OCI-LY7 (cell line): ENCODE measurements at regions not wholly inside any gene's neighbourhood (a gene's known extent, or its start where the extent isn't known, plus 50 kb on each side); places are given as distances from the start of the nearest gene placed in this dataset.

Experiments
- BruUV-seq: library from RNA; stranded (reverse); fragments of 400-500 nt; replicated peaks from 2 replicates; lab custom pipeline; 2021; lab: Mats Ljungman, UMichigan
- CTCF ChIA-PET: fragments of 300-600 bp; sonication (Branson Sonifier 250); formaldehyde crosslinking; loops from one replicate; lab custom pipeline; 2022; ENCODE audit warnings: antibody characterized with exemption; ENCODE audit not compliant: unreplicated experiment; lab: Charles Lee
- POLR2A ChIA-PET: fragments of 300-600 bp; sonication (Branson Sonifier 250); formaldehyde crosslinking; loops from one replicate; lab custom pipeline; 2022; ENCODE audit warnings: antibody characterized with exemption; lab: Charles Lee
- DNase-seq: peaks from one replicate; pipeline ENCODE4 v3.0.0-alpha.2; 2015; ENCODE audit warnings: low spot score
- H2AFZ ChIP-seq: fragments of 200-600 bp; sonication (generic), shearing (Covaris generic); 2 replicates; pipeline ENCODE4 v1.6.1; 2014; ENCODE audit warnings: mild to moderate bottlenecking, antibody characterized with exemption, low read length, moderate library complexity
- H3K27ac ChIP-seq: fragments of 200-600 bp; sonication (generic); 2 replicates; pipeline ENCODE4 v1.5.1; 2014; ENCODE audit warnings: mixed run types, low read depth, mild to moderate bottlenecking, moderate library complexity, low read length, inconsistent platforms; ENCODE audit not compliant: poor library complexity, severe bottlenecking
- H3K36me3 ChIP-seq: fragments of 200-600 bp; sonication (generic); 2 replicates; pipeline ENCODE4 v1.6.1; 2014; ENCODE audit warnings: mild to moderate bottlenecking, antibody characterized with exemption, low read length, moderate library complexity, mixed read lengths; ENCODE audit not compliant: insufficient read depth
- H3K4me1 ChIP-seq: fragments of 200-600 bp; sonication (generic); 2 replicates; pipeline ENCODE4 v1.5.1; 2014; ENCODE audit warnings: mild to moderate bottlenecking, low read length; ENCODE audit not compliant: insufficient read depth, poor library complexity, severe bottlenecking
- H3K4me2 ChIP-seq: fragments of 200-600 bp; sonication (generic); 2 replicates; pipeline ENCODE4 v1.6.1; 2014; ENCODE audit warnings: mild to moderate bottlenecking, low read length
- H3K4me3 ChIP-seq: fragments of 200-600 bp; sonication (generic); 2 replicates; pipeline ENCODE4 v1.5.1; 2014; ENCODE audit warnings: mild to moderate bottlenecking, low read depth, low read length; ENCODE audit not compliant: poor library complexity, severe bottlenecking
- H3K79me2 ChIP-seq: fragments of 200-600 bp; sonication (generic); 2 replicates; pipeline ENCODE4 v1.6.1; 2016; ENCODE audit warnings: low read depth, mild to moderate bottlenecking, low read length, moderate library complexity, mixed read lengths; ENCODE audit not compliant: insufficient read depth
- H3K9me2 ChIP-seq: fragments of 200-600 bp; sonication (generic); 2 replicates; pipeline ENCODE4 v1.6.1; 2016; ENCODE audit warnings: mild to moderate bottlenecking, low read length, mixed read lengths; ENCODE audit not compliant: insufficient read depth
- H3K9me3 ChIP-seq: fragments of 200-600 bp; sonication (generic); 2 replicates; pipeline ENCODE4 v1.6.1; 2014; ENCODE audit warnings: mild to moderate bottlenecking, mixed run types, low read length, mixed read lengths
- H4K20me1 ChIP-seq: fragments of 200-600 bp; sonication (generic); 2 replicates; pipeline ENCODE4 v1.6.1; 2014; ENCODE audit warnings: mild to moderate bottlenecking, antibody characterized with exemption, low read length, moderate library complexity, mixed read lengths; ENCODE audit not compliant: insufficient read depth
- CTCF ChIP-seq: fragments of 200-600 bp; sonication (generic); conservative IDR thresholded peaks from 2 replicates; pipeline ENCODE4 v1.5.1; 2014; ENCODE audit warnings: mild to moderate bottlenecking, antibody characterized with exemption, low read length, moderate library complexity, mixed read lengths
- EZH2phosphoT487 ChIP-seq: fragments of 200-600 bp; sonication (generic); IDR thresholded peaks from 2 replicates; pipeline ENCODE4 v1.6.1; 2018; ENCODE audit warnings: low read depth, borderline replicate concordance, mild to moderate bottlenecking, mixed run types, antibody characterized with exemption, low read length, moderate library complexity, mixed read lengths
- intact Hi-C: fragments of 100-400 bp; cut with micrococcal nuclease; formaldehyde crosslinking; loops from one replicate; pipeline ENCODE4 v1.10.0; 2022; ENCODE audit not compliant: unreplicated experiment

GRCh38 chr9:78688796-78689195 is 391.9 kb downstream of the PSAT1 start:
- no peak overlapping the region for H2AFZ ChIP-seq
- no peak overlapping the region for H3K4me3 ChIP-seq
- no peaks in the 10 kb centered on the region for H3K9me2 ChIP-seq
- H3K9me3 ChIP-seq = no peaks in the 10 kb centered on the region
- BruUV-seq = no TSS peak
- intact Hi-C loops = no loop called here
- no peaks in the 10 kb centered on the region for H4K20me1 ChIP-seq
- TF ChIP-seq CTCF (no peak), EZH2phosphoT487 (no peak)
- ChIA-PET CTCF (no interaction called here), POLR2A (interaction anchor here (0.9 kb wide), 1 partner anchor 1269 kb away, joined by 3 read pairs; no protein-coding TSS in a partner anchor)
- DNase-seq = no peak
- H3K36me3 ChIP-seq = no peaks in the 10 kb centered on the region
- H3K4me1 ChIP-seq = no peaks in the 10 kb centered on the region
- no peak overlapping the region for H3K27ac ChIP-seq
- no peak overlapping the region for H3K4me2 ChIP-seq
- H3K79me2 ChIP-seq = no peaks in the 10 kb centered on the region

- CTCF ChIA-PET = no interaction called here
- no TSS peak for BruUV-seq
Measured at GRCh38 chr9:78691542-78691941, 394.6 kb downstream of the PSAT1 start.

More at GRCh38 chr9:78691542-78691941, 394.6 kb downstream of the PSAT1 start:
- POLR2A ChIA-PET = interaction anchor here (0.7 kb wide), 1 partner anchor 228 kb away, joined by 8 read pairs; no protein-coding TSS in a partner anchor
- TF ChIP-seq CTCF (no peak), EZH2phosphoT487 (no peak)
- no peaks in the 10 kb centered on the region for H4K20me1 ChIP-seq
- DNase-seq = no peak
- H3K36me3 ChIP-seq = no peaks in the 10 kb centered on the region
- intact Hi-C loops = no loop called here
- no peak overlapping the region for H3K4me3 ChIP-seq
- H3K4me2 ChIP-seq = no peak overlapping the region
- no peaks in the 10 kb centered on the region for H3K9me2 ChIP-seq
- no peaks in the 10 kb centered on the region for H3K4me1 ChIP-seq
- H3K27ac ChIP-seq = no peak overlapping the region
- H3K9me3 ChIP-seq = no peaks in the 10 kb centered on the region
- no peak overlapping the region for H2AFZ ChIP-seq
- H3K79me2 ChIP-seq = no peaks in the 10 kb centered on the region
